ENCODE measurements at regions not wholly inside any gene's neighbourhood (a gene's known extent, or its start where the extent isn't known, plus 50 kb on each side); places are given as distances from the start of the nearest gene placed in this dataset.

- no peak for TF ChIP-seq CTCF (optimal IDR thresholded peaks at IDR 0.05 in 1 of 3, IDR thresholded peaks at IDR 0.05 in 1 of 3, conservative IDR thresholded peaks at IDR 0.05 in 1 of 3; ENCODE audit: extremely low read depth in 1 of 3, insufficient read depth in 2 of 3, low read length in 3 of 3)
- TF ChIP-seq EZH2 (IDR thresholded peaks at IDR 0.05; ENCODE audit: low read length) = no peak
These were observed 501.9 kb upstream of the SEMA3D start for GRCh38 chr7:85688712-85689111.

Data from keratinocyte (primary cell).